ENCODE measurements at regions not wholly inside any gene's neighbourhood (a gene's known extent, or its start where the extent isn't known, plus 50 kb on each side); places are given as distances from the start of the nearest gene placed in this dataset.

DNA sequence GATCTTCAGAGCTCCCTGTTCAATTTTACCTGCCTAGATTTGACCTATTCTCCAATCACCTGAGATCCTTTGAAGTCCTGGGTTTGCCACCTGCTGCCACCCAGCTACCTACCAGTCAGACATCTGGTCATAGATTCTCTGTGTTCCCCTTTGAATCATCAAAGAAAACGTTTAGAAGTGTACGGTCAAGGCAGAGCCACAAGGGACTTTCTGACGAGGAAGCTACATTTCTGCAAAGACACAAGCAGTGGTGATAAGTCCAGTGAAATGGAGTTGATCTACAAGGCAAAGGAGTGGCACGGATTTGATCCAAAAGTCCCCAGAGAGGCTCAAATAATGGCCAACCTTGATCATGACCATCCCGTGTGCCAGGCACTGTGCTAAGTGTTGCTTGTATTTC lies 549.9 kb downstream of the MIAT start:
- Histone ChIP-seq H3K4me3 (ENCODE audit: low read length) (no peak overlapping the region), H3K4me1 (ENCODE audit: control insufficient read depth, insufficient read depth, low read length) (peaks cover 38% of the 10 kb centered on the region), H3K9me3 (replicated peaks; ENCODE audit: low read length) (no peaks in the 10 kb centered on the region), H3K36me3 (ENCODE audit: insufficient read depth, low read length) (no peaks in the 10 kb centered on the region), H3K27me3 (ENCODE audit: control insufficient read depth, insufficient read depth, low read length) (no peaks in the 10 kb centered on the region), H3K4me2 (ENCODE audit: low read length) (no peak overlapping the region), H3K9ac (ENCODE audit: low read depth, low read length) (no peak overlapping the region)

DNA sequence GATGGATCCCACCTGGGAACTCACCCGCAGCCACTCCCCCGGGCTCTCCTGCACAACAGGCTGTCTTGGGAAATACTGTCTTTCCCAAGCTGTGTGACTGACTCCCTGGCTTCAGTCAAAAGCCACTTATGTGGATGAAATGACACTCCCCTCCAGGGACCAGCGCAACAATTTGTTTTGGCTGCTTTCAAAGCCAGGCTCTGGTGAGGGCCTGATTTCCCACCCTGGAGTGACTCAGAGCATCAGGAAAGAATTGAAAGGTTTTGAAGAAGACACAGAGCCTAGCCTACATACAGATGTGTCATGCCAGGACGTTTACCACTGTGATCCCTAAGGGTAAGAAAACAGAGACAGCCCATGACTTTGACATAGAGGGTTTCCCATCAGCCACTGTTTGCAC lies 550.5 kb downstream of the MIAT start:
- no peaks in the 10 kb centered on the region for H3K36me3 ChIP-seq (ENCODE audit: insufficient read depth, low read length)
- no peaks in the 10 kb centered on the region for H3K27me3 ChIP-seq (ENCODE audit: control insufficient read depth, insufficient read depth, low read length)
- H3K4me3 ChIP-seq (ENCODE audit: low read length): no peak overlapping the region
- H3K9ac ChIP-seq (ENCODE audit: low read depth, low read length): no peak overlapping the region
- no peaks in the 10 kb centered on the region for H3K9me3 ChIP-seq (replicated peaks; ENCODE audit: low read length)
- no peak overlapping the region for H3K4me2 ChIP-seq (ENCODE audit: low read length)
- H3K4me1 ChIP-seq (ENCODE audit: control insufficient read depth, insufficient read depth, low read length): peaks cover 39% of the 10 kb centered on the region

DNA sequence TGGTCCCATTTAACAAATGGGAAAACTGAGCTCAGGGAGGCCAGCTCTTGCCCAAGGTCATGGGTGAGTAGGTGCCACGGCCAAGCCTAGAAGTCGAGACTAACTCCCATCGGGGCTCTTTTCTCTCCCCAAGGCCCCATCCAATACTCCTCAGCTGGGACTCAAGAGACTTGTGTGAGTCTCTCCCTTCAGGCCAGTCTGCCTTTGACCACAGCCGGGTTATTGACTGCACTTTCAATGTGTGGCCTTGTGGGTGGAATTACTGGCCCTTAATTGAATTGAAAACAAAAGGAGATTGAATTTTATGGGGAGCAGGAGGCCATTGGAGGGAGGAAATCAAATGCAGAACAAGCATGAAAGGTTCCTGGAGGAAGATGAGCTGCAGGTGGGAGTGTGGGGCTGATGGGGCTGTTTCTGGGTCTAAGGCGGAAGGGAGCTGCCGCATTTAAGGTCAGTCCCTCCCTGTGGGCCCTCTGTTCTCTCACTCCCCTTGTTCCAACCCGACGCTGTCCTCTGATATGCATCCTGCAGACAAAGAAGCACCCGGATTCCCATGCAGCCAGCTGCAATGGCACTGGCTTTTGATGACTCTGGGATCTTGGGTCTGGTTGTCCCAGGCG lies 552.8 kb downstream of the MIAT start:
- Histone ChIP-seq H3K9me3 (replicated peaks; ENCODE audit: low read length) (no peaks in the 10 kb centered on the region), H3K4me3 (ENCODE audit: low read length) (no peak overlapping the region), H3K4me2 (ENCODE audit: low read length) (no peak overlapping the region), H3K27me3 (ENCODE audit: control insufficient read depth, insufficient read depth, low read length) (no peaks in the 10 kb centered on the region), H3K36me3 (ENCODE audit: insufficient read depth, low read length) (no peaks in the 10 kb centered on the region), H3K9ac (ENCODE audit: low read depth, low read length) (no peak overlapping the region), H3K4me1 (ENCODE audit: control insufficient read depth, insufficient read depth, low read length) (peaks cover 36% of the 10 kb centered on the region)

DNA sequence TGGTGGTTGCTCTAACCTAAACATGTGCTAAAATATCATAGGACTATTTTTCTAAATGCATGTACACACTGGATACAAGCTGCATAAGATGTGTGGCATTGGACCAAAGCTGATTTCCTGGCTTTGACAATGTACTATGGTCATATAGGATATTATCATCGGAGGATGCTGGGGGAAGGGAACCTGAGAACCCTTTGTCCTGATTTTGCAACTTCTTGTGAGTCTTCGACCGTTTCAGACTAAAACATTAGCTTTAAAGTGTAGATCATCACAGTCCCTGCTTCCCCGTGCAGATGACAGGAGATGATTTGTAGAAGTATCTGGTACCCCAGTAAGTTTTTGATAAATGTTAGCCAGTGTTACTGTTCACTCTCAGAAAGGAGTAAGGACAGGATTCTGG lies 554.7 kb downstream of the MIAT start:
- peak overlapping the region; percentile 13 for H3K9ac ChIP-seq (ENCODE audit: low read depth, low read length)
- H3K4me1 ChIP-seq (ENCODE audit: control insufficient read depth, insufficient read depth, low read length): peaks cover 24% of the 10 kb centered on the region
- H3K4me3 ChIP-seq (ENCODE audit: low read length): no peak overlapping the region
- peak overlapping the region; percentile 47 for H3K4me2 ChIP-seq (ENCODE audit: low read length)
- H3K27me3 ChIP-seq (ENCODE audit: control insufficient read depth, insufficient read depth, low read length): no peaks in the 10 kb centered on the region
- H3K9me3 ChIP-seq (replicated peaks; ENCODE audit: low read length): no peaks in the 10 kb centered on the region
- H3K36me3 ChIP-seq (ENCODE audit: insufficient read depth, low read length): no peaks in the 10 kb centered on the region

DNA sequence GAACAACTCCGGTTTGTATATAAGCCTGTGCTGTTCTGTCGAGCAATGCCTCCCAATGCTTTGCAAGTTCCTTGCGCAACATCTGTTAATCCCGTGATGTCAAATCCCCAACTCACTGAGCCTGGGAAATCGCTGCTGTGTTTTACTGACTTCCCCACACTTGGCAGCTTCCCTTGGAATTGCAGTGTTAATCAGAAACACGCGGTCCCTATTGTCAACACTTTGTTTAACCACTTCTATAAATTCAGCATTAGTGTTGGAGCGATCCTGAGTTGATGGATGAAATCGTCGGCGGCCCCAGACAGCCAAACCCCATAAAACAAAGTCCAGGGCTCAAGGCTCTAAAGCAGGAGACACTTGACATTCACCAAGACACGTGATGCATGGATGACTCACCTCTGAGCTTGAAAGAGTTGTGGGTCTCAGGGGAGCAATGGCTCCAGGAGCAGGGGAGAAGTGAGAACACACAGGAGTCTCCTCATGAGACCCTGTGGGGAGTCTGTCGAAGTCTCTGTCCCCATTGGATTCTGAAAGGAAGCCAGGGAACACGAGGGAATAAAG lies 555.3 kb downstream of the MIAT start:
- H3K36me3 ChIP-seq (ENCODE audit: insufficient read depth, low read length): no peaks in the 10 kb centered on the region
- no peaks in the 10 kb centered on the region for H3K9me3 ChIP-seq (replicated peaks; ENCODE audit: low read length)
- peak overlapping the region; percentile 13 for H3K9ac ChIP-seq (ENCODE audit: low read depth, low read length)
- peak overlapping the region; percentile 6 for H3K4me3 ChIP-seq (ENCODE audit: low read length)
- H3K27me3 ChIP-seq (ENCODE audit: control insufficient read depth, insufficient read depth, low read length): no peaks in the 10 kb centered on the region
- H3K4me2 ChIP-seq (ENCODE audit: low read length): peak overlapping the region; percentile 47
- peaks cover 21% of the 10 kb centered on the region for H3K4me1 ChIP-seq (ENCODE audit: control insufficient read depth, insufficient read depth, low read length)

DNA sequence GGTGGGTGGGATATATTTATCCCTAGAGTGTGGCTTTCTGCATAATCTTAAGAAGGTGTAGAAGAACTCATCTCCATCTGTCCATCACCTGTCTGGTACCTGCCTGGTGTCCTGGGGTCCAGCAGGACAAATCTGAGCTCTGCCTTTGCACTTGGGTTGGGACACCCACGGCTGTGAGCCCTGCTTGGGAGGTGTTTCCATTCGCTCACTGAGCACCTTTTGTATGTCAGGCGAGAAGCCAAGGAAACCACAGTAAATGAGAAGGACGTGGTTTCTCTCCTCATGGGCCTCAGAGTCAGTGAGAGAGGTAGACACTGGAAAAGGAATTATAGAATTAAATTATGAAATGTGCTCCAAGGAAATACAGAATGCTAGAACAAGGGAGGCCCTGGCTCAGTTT lies 555.9 kb downstream of the MIAT start:
- no peaks in the 10 kb centered on the region for H3K9me3 ChIP-seq (replicated peaks; ENCODE audit: low read length)

DNA sequence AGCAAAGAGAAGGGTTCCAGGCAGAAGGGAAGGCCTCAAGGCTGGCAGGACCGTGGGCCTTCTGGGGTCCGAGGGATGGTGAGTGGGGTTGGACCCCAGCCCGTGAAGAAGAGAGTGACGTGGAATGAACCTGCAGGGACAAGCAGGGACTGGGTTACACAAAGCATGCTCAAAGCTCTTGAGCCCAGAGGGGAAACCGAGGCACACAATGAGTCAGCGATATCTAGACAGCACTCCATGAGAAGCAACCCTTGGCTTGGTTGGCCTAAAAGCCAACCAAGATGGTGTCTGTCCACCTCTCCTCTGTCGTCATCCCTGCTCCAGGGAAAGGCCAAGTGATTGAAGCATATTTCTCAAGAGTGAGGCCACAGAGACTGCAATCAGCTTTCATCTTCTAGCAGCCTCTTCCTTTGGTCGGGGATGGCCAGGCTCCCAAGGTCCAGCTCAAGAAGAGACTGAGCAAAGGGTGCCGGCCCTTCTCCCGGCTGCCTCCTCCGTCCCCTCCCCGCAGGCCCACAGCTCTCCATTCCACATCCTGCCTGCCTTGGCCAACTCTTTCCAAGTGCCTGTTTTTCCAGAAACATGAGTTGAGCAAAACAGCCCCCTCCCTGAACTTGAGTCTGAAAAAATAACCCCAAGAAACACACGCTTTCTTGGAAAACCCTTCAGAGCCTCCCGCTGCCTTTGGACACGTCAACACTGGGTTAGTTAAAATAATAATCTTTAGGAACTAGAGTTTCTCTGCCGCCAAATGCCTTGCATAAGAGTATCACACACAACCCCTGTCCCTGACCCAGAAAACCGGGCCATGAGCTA lies 556.6 kb downstream of the MIAT start:
- Histone ChIP-seq H3K4me2 (ENCODE audit: low read length) (no peak overlapping the region), H3K9ac (ENCODE audit: low read depth, low read length) (no peak overlapping the region), H3K36me3 (ENCODE audit: insufficient read depth, low read length) (no peaks in the 10 kb centered on the region), H3K4me3 (ENCODE audit: low read length) (no peak overlapping the region), H3K4me1 (ENCODE audit: control insufficient read depth, insufficient read depth, low read length) (peaks cover 13% of the 10 kb centered on the region), H3K27me3 (ENCODE audit: control insufficient read depth, insufficient read depth, low read length) (peaks cover 5% of the 10 kb centered on the region), H3K9me3 (replicated peaks; ENCODE audit: low read length) (no peaks in the 10 kb centered on the region)

More for the DNA sequence above, 555.9 kb downstream of the MIAT start:
- Histone ChIP-seq H3K4me2 (ENCODE audit: low read length) (no peak overlapping the region), H3K36me3 (ENCODE audit: insufficient read depth, low read length) (no peaks in the 10 kb centered on the region), H3K27me3 (ENCODE audit: control insufficient read depth, insufficient read depth, low read length) (no peaks in the 10 kb centered on the region), H3K9ac (ENCODE audit: low read depth, low read length) (no peak overlapping the region), H3K4me1 (ENCODE audit: control insufficient read depth, insufficient read depth, low read length) (peaks cover 15% of the 10 kb centered on the region), H3K4me3 (ENCODE audit: low read length) (no peak overlapping the region)

DNA sequence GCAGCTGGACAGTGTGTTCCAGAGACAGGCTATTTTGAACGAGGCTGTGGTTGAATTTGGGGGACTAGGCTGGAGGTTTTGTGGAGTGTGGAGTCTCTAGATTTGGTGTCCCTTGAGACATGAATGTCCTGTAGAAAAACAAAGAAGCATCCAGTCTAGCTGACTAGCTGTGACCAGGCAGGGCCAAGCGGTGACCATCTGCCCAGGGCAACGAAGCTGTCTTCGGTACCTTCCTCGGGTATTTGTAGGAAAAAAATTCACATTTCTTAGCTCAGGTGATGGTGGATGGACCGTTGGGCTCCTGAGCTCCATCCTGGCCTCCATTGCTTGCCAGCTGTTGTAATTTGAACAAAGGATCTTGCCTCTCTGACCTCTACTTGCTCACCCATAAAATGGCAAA lies 557.3 kb downstream of the MIAT start:
- no peak overlapping the region for H3K4me3 ChIP-seq (ENCODE audit: low read length)
- H3K27me3 ChIP-seq (ENCODE audit: control insufficient read depth, insufficient read depth, low read length): peaks cover 7% of the 10 kb centered on the region
- no peak overlapping the region for H3K9ac ChIP-seq (ENCODE audit: low read depth, low read length)
- peaks cover 13% of the 10 kb centered on the region for H3K4me1 ChIP-seq (ENCODE audit: control insufficient read depth, insufficient read depth, low read length)
- H3K4me2 ChIP-seq (ENCODE audit: low read length): no peak overlapping the region
- H3K9me3 ChIP-seq (replicated peaks; ENCODE audit: low read length): no peaks in the 10 kb centered on the region
- no peaks in the 10 kb centered on the region for H3K36me3 ChIP-seq (ENCODE audit: insufficient read depth, low read length)

DNA sequence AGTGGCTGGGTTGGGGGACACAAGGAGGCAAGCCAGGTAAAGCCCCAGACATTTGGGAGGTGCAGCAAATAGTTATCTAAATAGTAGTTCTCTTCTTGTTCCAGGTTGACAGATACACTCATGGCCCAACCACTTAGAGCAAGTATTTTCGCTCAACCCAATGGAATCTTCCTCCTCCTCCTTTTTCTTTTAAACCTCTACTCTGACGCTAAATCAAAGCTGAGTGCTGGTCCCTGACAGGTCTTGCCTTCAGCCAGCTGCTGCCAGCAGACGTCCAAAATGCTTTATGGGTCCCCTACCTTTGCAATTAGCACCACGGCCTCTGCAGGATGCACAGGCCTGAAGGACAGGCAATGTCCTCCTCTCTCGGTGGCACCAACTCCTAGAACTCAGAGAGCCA lies 558.5 kb downstream of the MIAT start:
- Histone ChIP-seq H3K9me3 (replicated peaks; ENCODE audit: low read length) (no peaks in the 10 kb centered on the region), H3K4me3 (ENCODE audit: low read length) (no peak overlapping the region), H3K36me3 (ENCODE audit: insufficient read depth, low read length) (no peaks in the 10 kb centered on the region), H3K4me1 (ENCODE audit: control insufficient read depth, insufficient read depth, low read length) (peaks cover 25% of the 10 kb centered on the region), H3K27me3 (ENCODE audit: control insufficient read depth, insufficient read depth, low read length) (peaks cover 7% of the 10 kb centered on the region), H3K4me2 (ENCODE audit: low read length) (no peak overlapping the region), H3K9ac (ENCODE audit: low read depth, low read length) (no peak overlapping the region)

DNA sequence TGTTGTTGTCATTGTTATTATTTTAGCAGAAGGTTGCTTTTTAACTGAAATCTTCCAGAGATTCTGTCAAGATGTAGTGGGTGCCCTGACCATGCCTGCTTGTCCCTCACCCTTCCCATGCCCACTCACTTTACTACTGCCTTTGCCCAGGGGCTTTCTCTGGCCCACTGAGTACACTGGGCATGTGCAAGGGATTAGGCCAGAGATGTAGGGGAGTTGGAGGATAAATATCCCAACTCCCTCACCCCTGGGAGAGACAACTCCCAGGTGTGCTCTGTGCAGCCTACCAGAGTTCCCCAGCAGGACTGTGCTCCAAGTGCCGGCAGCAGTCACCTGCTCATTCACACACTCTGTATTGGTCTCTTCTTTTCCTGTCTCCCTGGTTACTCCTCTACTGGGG lies 559.1 kb downstream of the MIAT start:
- Histone ChIP-seq H3K4me2 (ENCODE audit: low read length) (no peak overlapping the region), H3K36me3 (ENCODE audit: insufficient read depth, low read length) (no peaks in the 10 kb centered on the region), H3K27me3 (ENCODE audit: control insufficient read depth, insufficient read depth, low read length) (peaks cover 7% of the 10 kb centered on the region), H3K9ac (ENCODE audit: low read depth, low read length) (no peak overlapping the region), H3K4me3 (ENCODE audit: low read length) (no peak overlapping the region), H3K4me1 (ENCODE audit: control insufficient read depth, insufficient read depth, low read length) (peaks cover 25% of the 10 kb centered on the region), H3K9me3 (replicated peaks; ENCODE audit: low read length) (no peaks in the 10 kb centered on the region)

DNA sequence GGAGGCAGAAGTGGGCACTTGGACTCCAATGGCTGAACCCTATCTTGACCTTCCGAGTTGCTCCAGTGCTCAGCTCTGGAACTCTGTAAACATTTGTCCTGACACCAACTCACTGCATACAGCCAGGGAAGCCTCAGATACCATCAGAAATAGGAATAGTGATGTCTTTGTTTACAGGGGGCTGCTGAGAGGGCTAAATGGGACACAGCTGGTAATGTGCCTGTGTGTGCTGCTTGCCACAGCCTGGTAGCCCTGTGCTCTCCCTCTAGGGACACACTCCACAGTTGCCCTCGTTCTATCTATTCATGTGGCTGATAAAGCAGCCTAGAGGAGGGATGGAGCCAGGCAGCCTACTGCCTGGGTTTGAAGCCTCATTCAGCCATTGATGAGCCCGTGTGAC lies 559.8 kb downstream of the MIAT start:
- peaks cover 7% of the 10 kb centered on the region for H3K27me3 ChIP-seq (ENCODE audit: control insufficient read depth, insufficient read depth, low read length)
- no peak overlapping the region for H3K4me3 ChIP-seq (ENCODE audit: low read length)
- H3K4me2 ChIP-seq (ENCODE audit: low read length): no peak overlapping the region
- no peak overlapping the region for H3K9ac ChIP-seq (ENCODE audit: low read depth, low read length)
- H3K4me1 ChIP-seq (ENCODE audit: control insufficient read depth, insufficient read depth, low read length): peaks cover 23% of the 10 kb centered on the region
- H3K36me3 ChIP-seq (ENCODE audit: insufficient read depth, low read length): no peaks in the 10 kb centered on the region
- H3K9me3 ChIP-seq (replicated peaks; ENCODE audit: low read length): no peaks in the 10 kb centered on the region

Measured in skeletal muscle satellite cell (primary cell).